ENCODE measurements at regions not wholly inside any gene's neighbourhood (a gene's known extent, or its start where the extent isn't known, plus 50 kb on each side); places are given as distances from the start of the nearest gene placed in this dataset.

- no peak for DNase-seq
These were observed 264.4 kb upstream of the GAS1 start for GRCh38 chr9:87211669-87212068.

- no peak for DNase-seq
These were observed 265.3 kb upstream of the GAS1 start for GRCh38 chr9:87212605-87213021.

GRCh38 chr9:87213948-87214347 is 266.6 kb upstream of the GAS1 start:
- no peak for DNase-seq

- no peak for DNase-seq
These were observed 267.7 kb upstream of the GAS1 start for GRCh38 chr9:87214991-87215390.

GRCh38 chr9:87216036-87216435 is 268.7 kb upstream of the GAS1 start:
- no peak for DNase-seq

- DNase-seq: no peak
These were observed 269.7 kb upstream of the GAS1 start for GRCh38 chr9:87216897-87217455.

GRCh38 chr9:87223392-87224246 is 274.0 kb upstream of the DAPK1 start:
- DNase-seq: no peak

- DNase-seq: no peak
These were observed 270.8 kb upstream of the DAPK1 start for GRCh38 chr9:87226896-87227295.

GRCh38 chr9:87227456-87227855 is 270.2 kb upstream of the DAPK1 start:
- no peak for DNase-seq

GRCh38 chr9:87229108-87229507 is 268.6 kb upstream of the DAPK1 start:
- DNase-seq: no peak

GRCh38 chr9:87233431-87233830 is 264.2 kb upstream of the DAPK1 start:
- no peak for DNase-seq

GRCh38 chr9:87233899-87234455 is 263.7 kb upstream of the DAPK1 start:
- no peak for DNase-seq

GRCh38 chr9:87234854-87235253 is 262.8 kb upstream of the DAPK1 start:
- no peak for DNase-seq

- DNase-seq: no peak
These were observed 261.1 kb upstream of the DAPK1 start for GRCh38 chr9:87236546-87236945.

- DNase-seq: no peak
These were observed 260.3 kb upstream of the DAPK1 start for GRCh38 chr9:87237336-87237735.

GRCh38 chr9:87238545-87238944 is 259.1 kb upstream of the DAPK1 start:
- DNase-seq: no peak

- no peak for DNase-seq
These were observed 258.4 kb upstream of the DAPK1 start for GRCh38 chr9:87239312-87239711.

- DNase-seq: no peak
These were observed 254.1 kb upstream of the DAPK1 start for GRCh38 chr9:87243602-87244001.

- DNase-seq: no peak
These were observed 252.4 kb upstream of the DAPK1 start for GRCh38 chr9:87245271-87245670.

GRCh38 chr9:87247097-87247496 is 250.6 kb upstream of the DAPK1 start:
- no peak for DNase-seq

- no peak for DNase-seq
These were observed 248.6 kb upstream of the DAPK1 start for GRCh38 chr9:87249029-87249428.

- DNase-seq: no peak
These were observed 247.5 kb upstream of the DAPK1 start for GRCh38 chr9:87250205-87250604.

GRCh38 chr9:87255431-87256155 is 242.1 kb upstream of the DAPK1 start:
- DNase-seq: no peak

GRCh38 chr9:87256973-87257372 is 240.7 kb upstream of the DAPK1 start:
- DNase-seq: no peak

All from NCI-H748 treated with DMSO at 0.1 percent for 48 hours (cell line).